Keratinocyte (primary cell): ENCODE measurements at regions not wholly inside any gene's neighbourhood (a gene's known extent, or its start where the extent isn't known, plus 50 kb on each side); places are given as distances from the start of the nearest gene placed in this dataset.

Source experiments
- DNase-seq: peaks from one replicate; pipeline ENCODE4 v3.0.0-alpha.2; 2011; ENCODE audit warnings: low read depth, missing footprints, low spot score
- FAIRE-seq: peaks from 2 replicates; lab custom pipeline; 2011; peaks lifted over from hg19 to GRCh38; lab: Jason Lieb, UNC
- H2AFZ ChIP-seq: 2 replicates; pipeline ENCODE4 v1.6.0; 2012; ENCODE audit warnings: low read length, control low read depth, inconsistent platforms; ENCODE audit not compliant: control insufficient read depth
- H3K27ac ChIP-seq: 2 replicates; pipeline ENCODE4 v1.5.1; 2011; ENCODE audit warnings: low read length; ENCODE audit not compliant: control insufficient read depth, insufficient read depth
- H3K27me3 ChIP-seq: 3 replicates; pipeline ENCODE4 v1.6.0; 2011; ENCODE audit warnings: low read length; ENCODE audit not compliant: control insufficient read depth, insufficient read depth; ENCODE audit errors: extremely low read depth
- H3K36me3 ChIP-seq, 2 experiments: 2 replicates in 1 of 2; 3 replicates in 1 of 2; pipeline ENCODE4 v1.5.1; 2011; ENCODE audit warnings: low read length in 2 of 2, mild to moderate bottlenecking in 1 of 2; ENCODE audit not compliant: control insufficient read depth in 2 of 2, insufficient read depth in 2 of 2; ENCODE audit errors: extremely low read depth in 1 of 2
- H3K4me1 ChIP-seq: 3 replicates; pipeline ENCODE4 v1.5.1; 2011; ENCODE audit warnings: low read length; ENCODE audit not compliant: control insufficient read depth, insufficient read depth; ENCODE audit errors: extremely low read depth
- H3K4me2 ChIP-seq: 3 replicates; pipeline ENCODE4 v1.6.0; 2011; ENCODE audit warnings: low read depth, low read length; ENCODE audit not compliant: control insufficient read depth, insufficient read depth; ENCODE audit errors: extremely low read depth
- H3K4me3 ChIP-seq, 3 experiments: fragments of 200-600 bp in 1 of 3; sonication (generic) in 1 of 3; 2 replicates in 2 of 3; 3 replicates in 1 of 3; pipeline ENCODE4 v1.5.1; 2011 to 2016; ENCODE audit warnings: low read length in 3 of 3, mild to moderate bottlenecking in 3 of 3, control low read depth in 2 of 3, inconsistent platforms in 1 of 3, low read depth in 1 of 3, mixed read lengths in 1 of 3, mixed run types in 1 of 3, moderate library complexity in 1 of 3; ENCODE audit not compliant: control insufficient read depth in 2 of 3, insufficient read depth in 2 of 3; ENCODE audit errors: extremely low read depth in 1 of 3
- H3K79me2 ChIP-seq: 2 replicates; pipeline ENCODE4 v1.6.0; 2012; ENCODE audit warnings: low read length; ENCODE audit not compliant: control insufficient read depth, insufficient read depth
- H3K9ac ChIP-seq: 3 replicates; pipeline ENCODE4 v1.6.0; 2011; ENCODE audit warnings: low read length; ENCODE audit not compliant: control insufficient read depth, insufficient read depth; ENCODE audit errors: extremely low read depth
- H3K9me1 ChIP-seq: 3 replicates; pipeline ENCODE4 v1.6.0; 2011; ENCODE audit warnings: low read length; ENCODE audit not compliant: control insufficient read depth, insufficient read depth; ENCODE audit errors: extremely low read depth
- H3K9me3 ChIP-seq: 2 replicates; pipeline ENCODE4 v1.5.1; 2012; ENCODE audit warnings: low read depth, low read length; ENCODE audit not compliant: control insufficient read depth
- H4K20me1 ChIP-seq: 3 replicates; pipeline ENCODE4 v1.6.0; 2011; ENCODE audit warnings: low read length; ENCODE audit not compliant: control insufficient read depth, insufficient read depth; ENCODE audit errors: extremely low read depth
- EZH2 ChIP-seq: IDR thresholded peaks from one replicate; pipeline ENCODE4 v1.6.1; 2012; ENCODE audit warnings: inconsistent platforms, mild to moderate bottlenecking, low read length, moderate library complexity
- dilution Hi-C: fragments of 300-500 bp; cut with MboI; formaldehyde crosslinking; loops from one replicate; pipeline ENCODE4 v1.7.0; 2020; ENCODE audit warnings: low sequenced_read_pairs; ENCODE audit not compliant: extremely low pct_ligation_motif_present
- TF ChIP-seq, protein P1 (sequence below), 3 experiments: IDR thresholded peaks in 1 of 3; conservative IDR thresholded peaks in 1 of 3; optimal IDR thresholded peaks in 1 of 3; 2 replicates in 2 of 3; 3 replicates in 1 of 3; pipeline versions ENCODE3 to v1.5.1; 2011; ENCODE audit warnings: low read length in 3 of 3, mild to moderate bottlenecking in 3 of 3, moderate library complexity in 2 of 3, control low read depth in 1 of 3, inconsistent platforms in 1 of 3; ENCODE audit not compliant: insufficient read depth in 2 of 3; ENCODE audit errors: extremely low read depth in 1 of 3

GRCh38 chr2:35973737-35974132 lies 381.8 kb upstream of the CRIM1 start:
- Histone ChIP-seq H2AFZ (no peak overlapping the region), H3K9me3 (no peaks in the 10 kb centered on the region), H3K36me3 (no peaks in the 10 kb centered on the region), H4K20me1 (no peaks in the 10 kb centered on the region), H3K27ac (no peak overlapping the region), H3K79me2 (no peaks in the 10 kb centered on the region), H3K4me1 (no peaks in the 10 kb centered on the region), H3K27me3 (no peaks in the 10 kb centered on the region), H3K4me3 (no peak overlapping the region), H3K9me1 (no peaks in the 10 kb centered on the region), H3K4me2 (no peak overlapping the region), H3K9ac (no peak overlapping the region)
- TF ChIP-seq, protein P1, sequence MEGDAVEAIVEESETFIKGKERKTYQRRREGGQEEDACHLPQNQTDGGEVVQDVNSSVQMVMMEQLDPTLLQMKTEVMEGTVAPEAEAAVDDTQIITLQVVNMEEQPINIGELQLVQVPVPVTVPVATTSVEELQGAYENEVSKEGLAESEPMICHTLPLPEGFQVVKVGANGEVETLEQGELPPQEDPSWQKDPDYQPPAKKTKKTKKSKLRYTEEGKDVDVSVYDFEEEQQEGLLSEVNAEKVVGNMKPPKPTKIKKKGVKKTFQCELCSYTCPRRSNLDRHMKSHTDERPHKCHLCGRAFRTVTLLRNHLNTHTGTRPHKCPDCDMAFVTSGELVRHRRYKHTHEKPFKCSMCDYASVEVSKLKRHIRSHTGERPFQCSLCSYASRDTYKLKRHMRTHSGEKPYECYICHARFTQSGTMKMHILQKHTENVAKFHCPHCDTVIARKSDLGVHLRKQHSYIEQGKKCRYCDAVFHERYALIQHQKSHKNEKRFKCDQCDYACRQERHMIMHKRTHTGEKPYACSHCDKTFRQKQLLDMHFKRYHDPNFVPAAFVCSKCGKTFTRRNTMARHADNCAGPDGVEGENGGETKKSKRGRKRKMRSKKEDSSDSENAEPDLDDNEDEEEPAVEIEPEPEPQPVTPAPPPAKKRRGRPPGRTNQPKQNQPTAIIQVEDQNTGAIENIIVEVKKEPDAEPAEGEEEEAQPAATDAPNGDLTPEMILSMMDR (optimal IDR thresholded peaks at IDR 0.05 in 1 of 3, IDR thresholded peaks at IDR 0.05 in 1 of 3, conservative IDR thresholded peaks at IDR 0.05 in 1 of 3; ENCODE audit: extremely low read depth in 1 of 3, insufficient read depth in 2 of 3, low read length in 3 of 3) = no peak
- TF ChIP-seq EZH2 = no peak
- FAIRE-seq (no peak), DNase-seq (no peak)
- dilution Hi-C loops = no loop called here

DNA sequence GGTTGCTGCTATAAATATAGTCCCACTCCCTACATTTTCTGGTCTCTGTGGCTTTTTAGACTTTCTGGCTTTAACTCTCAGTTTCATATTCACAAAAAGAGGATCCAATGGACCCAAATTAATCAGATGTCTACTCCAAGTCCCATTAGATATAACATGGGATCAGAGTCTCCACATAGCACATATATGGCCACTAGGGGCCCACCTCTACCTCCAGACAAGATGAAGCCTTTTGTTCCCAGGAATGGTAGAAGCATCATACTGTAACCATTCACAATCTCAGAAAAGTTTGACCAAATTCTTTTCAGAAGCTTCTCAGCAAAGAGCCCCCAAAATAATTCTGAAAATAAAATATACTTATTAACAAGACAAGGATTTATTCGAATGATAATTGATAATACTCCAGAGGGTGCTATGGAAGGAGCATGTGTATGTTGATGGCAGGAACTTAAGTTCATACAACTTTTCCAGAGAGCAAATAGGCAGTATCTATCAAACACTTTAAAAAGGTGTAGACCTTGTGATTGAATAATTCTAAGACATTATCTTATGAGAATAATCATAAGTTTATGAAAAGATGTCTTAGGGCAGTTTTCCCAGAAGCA lies 382.3 kb upstream of the CRIM1 start:
- Histone ChIP-seq H3K36me3 (no peaks in the 10 kb centered on the region), H3K9ac (no peak overlapping the region), H3K4me2 (no peak overlapping the region), H4K20me1 (no peaks in the 10 kb centered on the region), H3K4me1 (no peaks in the 10 kb centered on the region), H3K27me3 (no peaks in the 10 kb centered on the region), H3K27ac (no peak overlapping the region), H3K9me1 (no peaks in the 10 kb centered on the region), H3K9me3 (no peaks in the 10 kb centered on the region), H2AFZ (no peak overlapping the region), H3K79me2 (no peaks in the 10 kb centered on the region), H3K4me3 (no peak overlapping the region)
- FAIRE-seq (no peak), DNase-seq (no peak)
- dilution Hi-C loops = no loop called here
- TF ChIP-seq EZH2 = no peak
- TF ChIP-seq, protein P1 (optimal IDR thresholded peaks at IDR 0.05 in 1 of 3, IDR thresholded peaks at IDR 0.05 in 1 of 3, conservative IDR thresholded peaks at IDR 0.05 in 1 of 3; ENCODE audit: extremely low read depth in 1 of 3, insufficient read depth in 2 of 3, low read length in 3 of 3) = peak; percentile 60 to 65 (median 64)
